ENCODE measurements at regions not wholly inside any gene's neighbourhood (a gene's known extent, or its start where the extent isn't known, plus 50 kb on each side); places are given as distances from the start of the nearest gene placed in this dataset.

- Mint-ChIP-seq H3K4me1 (peaks cover 4% of the 10 kb centered on the region), H3K27me3 (ENCODE audit: low read depth in 3 of 3) (peaks cover 0 to 4% (median 3%) of the 10 kb centered on the region in 3 donors), H3K27ac (no peak overlapping the region), H3K4me3 (no peak overlapping the region), H3K36me3 (no peaks in the 10 kb centered on the region), H3K9me3 (no peaks in the 10 kb centered on the region)
- Histone ChIP-seq H3K4me3 (replicated peaks in 1 of 3; ENCODE audit: low read depth in 2 of 3, low read length in 3 of 3) (no peak overlapping the region), H2AFZ (ENCODE audit: insufficient read depth, low read depth, low read length, poor library complexity, severe bottlenecking) (no peak overlapping the region), H4K20me1 (ENCODE audit: insufficient read depth, low read length) (no peaks in the 10 kb centered on the region), H3K9ac (ENCODE audit: insufficient read depth, low read length, poor library complexity, severe bottlenecking) (no peak overlapping the region), H3K9me3 (replicated peaks in 1 of 2; ENCODE audit: control insufficient read depth in 1 of 2, insufficient read depth in 1 of 2, low read length in 2 of 2) (no peaks in the 10 kb centered on the region), H3K79me2 (ENCODE audit: insufficient read depth, low read length) (no peaks in the 10 kb centered on the region), H3K27me3 (ENCODE audit: control insufficient read depth in 2 of 2, insufficient read depth in 2 of 2, low read length in 2 of 2) (no peaks in the 10 kb centered on the region), H3K4me2 (replicated peaks; ENCODE audit: extremely low read depth, low read length, poor library complexity, severe bottlenecking) (no peak overlapping the region), H3K27ac (ENCODE audit: low read depth in 1 of 2, low read length in 2 of 2) (no peak overlapping the region), H3K36me3 (replicated peaks in 1 of 2; ENCODE audit: control insufficient read depth in 1 of 2, insufficient read depth in 2 of 2, low read length in 2 of 2) (no peaks in the 10 kb centered on the region), H3K4me1 (ENCODE audit: control insufficient read depth in 1 of 2, insufficient read depth in 2 of 2, low read length in 2 of 2) (no peaks in the 10 kb centered on the region)
- WGBS (ENCODE audit: insufficient coverage), result no CpG with 5 or more reads among the region's 2 CpGs
- no peak for TF ChIP-seq CTCF (IDR thresholded peaks at IDR 0.05)
- intact Hi-C loops (cut with micrococcal nuclease), result no loop called here
- no peak for DNase-seq
These were observed 53.6 kb upstream of the FST start for GRCh38 chr5:53426878-53427277.

- Histone ChIP-seq H4K20me1 (ENCODE audit: insufficient read depth, low read length) (no peaks in the 10 kb centered on the region), H3K9ac (ENCODE audit: insufficient read depth, low read length, poor library complexity, severe bottlenecking) (no peak overlapping the region), H3K4me3 (replicated peaks in 1 of 3; ENCODE audit: low read depth in 2 of 3, low read length in 3 of 3) (no peak overlapping the region), H3K27me3 (ENCODE audit: control insufficient read depth in 2 of 2, insufficient read depth in 2 of 2, low read length in 2 of 2) (no peaks in the 10 kb centered on the region), H3K9me3 (replicated peaks in 1 of 2; ENCODE audit: control insufficient read depth in 1 of 2, insufficient read depth in 1 of 2, low read length in 2 of 2) (no peaks in the 10 kb centered on the region), H3K4me2 (replicated peaks; ENCODE audit: extremely low read depth, low read length, poor library complexity, severe bottlenecking) (no peak overlapping the region), H3K27ac (ENCODE audit: low read depth in 1 of 2, low read length in 2 of 2) (no peak overlapping the region), H3K79me2 (ENCODE audit: insufficient read depth, low read length) (no peaks in the 10 kb centered on the region), H3K4me1 (ENCODE audit: control insufficient read depth in 1 of 2, insufficient read depth in 2 of 2, low read length in 2 of 2) (no peaks in the 10 kb centered on the region), H3K36me3 (replicated peaks in 1 of 2; ENCODE audit: control insufficient read depth in 1 of 2, insufficient read depth in 2 of 2, low read length in 2 of 2) (no peaks in the 10 kb centered on the region), H2AFZ (ENCODE audit: insufficient read depth, low read depth, low read length, poor library complexity, severe bottlenecking) (no peak overlapping the region)
- Mint-ChIP-seq H3K9me3 (no peaks in the 10 kb centered on the region), H3K36me3 (no peaks in the 10 kb centered on the region), H3K4me3 (no peak overlapping the region), H3K27me3 (ENCODE audit: low read depth in 3 of 3) (peaks cover 0 to 5% (median 3%) of the 10 kb centered on the region in 3 donors), H3K4me1 (no peaks in the 10 kb centered on the region), H3K27ac (no peak overlapping the region)
- TF ChIP-seq CTCF (IDR thresholded peaks at IDR 0.05), result no peak
- intact Hi-C loops (cut with micrococcal nuclease), result no loop called here
- DNase-seq, result no peak
These were observed 52.5 kb upstream of the FST start for GRCh38 chr5:53427965-53428364.

Measured in CD14-positive monocyte (primary cell).